K562 (cell line): ENCODE measurements at regions not wholly inside any gene's neighbourhood (a gene's known extent, or its start where the extent isn't known, plus 50 kb on each side); places are given as distances from the start of the nearest gene placed in this dataset.
A peak's percentile ranks its signal among the peaks of the same experiment; 100 is the strongest.

Source experiments
- CBFA2T2 ChIP-seq: fragments of 450-650 bp; conservative IDR thresholded peaks from 2 replicates; pipeline ENCODE4 v1.6.1; 2017; ENCODE audit warnings: mild to moderate bottlenecking
- CBX1 ChIP-seq: sonication (generic); IDR thresholded peaks from 2 replicates; pipeline ENCODE4 v1.6.1; 2016; ENCODE audit warnings: antibody characterized with exemption, low read depth, mild to moderate bottlenecking
- CEBPG ChIP-seq, 3 experiments: fragments of 200-800 bp in 1 of 3; sonication (Bioruptor generic) in 1 of 3; sonication (generic) in 1 of 3; formaldehyde crosslinking in 1 of 3; IDR thresholded peaks in 2 of 3; conservative IDR thresholded peaks in 1 of 3; 2 replicates each; pipeline versions ENCODE4 v1.6.1 to v1.8.0; 2016 to 2022; ENCODE audit warnings: missing compliant biosample characterization in 2 of 3, missing genetic modification characterization in 2 of 3, mild to moderate bottlenecking in 1 of 3, missing genetic modification reagents in 1 of 3
- EZH2 ChIP-seq: IDR thresholded peaks from 2 replicates; pipeline ENCODE4 v1.6.1; 2012; ENCODE audit warnings: low read depth, mild to moderate bottlenecking, inconsistent platforms, low read length, borderline replicate concordance
- JUN ChIP-seq, 2 experiments: sonication (generic) in 1 of 2; formaldehyde crosslinking in 1 of 2; IDR thresholded peaks; 2 replicates each; pipeline versions ENCODE4 v1.6.1 to v1.8.0; 2012 to 2022; ENCODE audit warnings: borderline replicate concordance in 2 of 2, mild to moderate bottlenecking in 2 of 2, improper control_type of control experiment in 1 of 2, low read depth in 1 of 2, low read length in 1 of 2, missing genetic modification reagents in 1 of 2
- NELFE ChIP-seq: IDR thresholded peaks from 2 replicates; pipeline ENCODE4 v1.6.1; 2011; ENCODE audit warnings: mild to moderate bottlenecking; ENCODE audit not compliant: insufficient read depth, insufficient read length
- NR2C1 ChIP-seq, 2 experiments: fragments of 450-650 bp; IDR thresholded peaks; 2 replicates each; pipeline ENCODE4 v1.6.1; 2017; ENCODE audit warnings: mild to moderate bottlenecking in 2 of 2, antibody characterized with exemption in 1 of 2, inconsistent platforms in 1 of 2, missing compliant biosample characterization in 1 of 2, missing genetic modification characterization in 1 of 2
- POLR3G ChIP-seq: IDR thresholded peaks from 2 replicates; pipeline ENCODE4 v1.6.1; 2011; ENCODE audit not compliant: insufficient read length, insufficient replicate concordance; ENCODE audit errors: extremely low read depth
- SREBF1 ChIP-seq: fragments of 150-350 bp; IDR thresholded peaks from 2 replicates; pipeline ENCODE4 v1.6.1; 2014; ENCODE audit warnings: antibody characterized with exemption, low read depth, low read length, borderline replicate concordance
- TAL1 ChIP-seq: fragments of 450-650 bp; IDR thresholded peaks from 2 replicates; pipeline ENCODE4 v1.6.1; 2016; ENCODE audit warnings: mild to moderate bottlenecking
- ZNF146 ChIP-seq: IDR thresholded peaks from one replicate; pipeline ENCODE4 v1.6.1; 2018; ENCODE audit warnings: missing compliant biosample characterization; ENCODE audit not compliant: unreplicated experiment
- ZNF224 ChIP-seq: sonication (generic); formaldehyde crosslinking; IDR thresholded peaks from 2 replicates; pipeline ENCODE4 v1.8.0; 2022; ENCODE audit warnings: mild to moderate bottlenecking, missing genetic modification reagents
- ZNF436 ChIP-seq: fragments of 250-450, 450-650 bp; sonication (Bioruptor Pico); formaldehyde crosslinking; IDR thresholded peaks from 2 replicates; pipeline ENCODE4 v1.7.0; 2020; ENCODE audit warnings: mild to moderate bottlenecking
- ZNF707 ChIP-seq: fragments of 250-450 bp; sonication (Bioruptor Pico); conservative IDR thresholded peaks from 2 replicates; pipeline ENCODE4 v1.8.0; 2022; ENCODE audit warnings: inconsistent platforms, mild to moderate bottlenecking, moderate library complexity
- ZNF780A ChIP-seq: fragments of 250-450 bp; sonication (Bioruptor Pico); IDR thresholded peaks from 2 replicates; pipeline ENCODE4 v1.5.0; 2021; ENCODE audit warnings: mild to moderate bottlenecking
- TF ChIP-seq, protein P1 (sequence below): fragments of 450-650 bp; IDR thresholded peaks from 2 replicates; pipeline ENCODE4 v1.6.1; 2018; ENCODE audit not compliant: partially characterized antibody
- TF ChIP-seq, protein P2 (sequence below): IDR thresholded peaks from 2 replicates; pipeline ENCODE4 v1.6.1; 2012; ENCODE audit warnings: low read depth, low read length, improper control_type of control experiment, borderline replicate concordance

DNA sequence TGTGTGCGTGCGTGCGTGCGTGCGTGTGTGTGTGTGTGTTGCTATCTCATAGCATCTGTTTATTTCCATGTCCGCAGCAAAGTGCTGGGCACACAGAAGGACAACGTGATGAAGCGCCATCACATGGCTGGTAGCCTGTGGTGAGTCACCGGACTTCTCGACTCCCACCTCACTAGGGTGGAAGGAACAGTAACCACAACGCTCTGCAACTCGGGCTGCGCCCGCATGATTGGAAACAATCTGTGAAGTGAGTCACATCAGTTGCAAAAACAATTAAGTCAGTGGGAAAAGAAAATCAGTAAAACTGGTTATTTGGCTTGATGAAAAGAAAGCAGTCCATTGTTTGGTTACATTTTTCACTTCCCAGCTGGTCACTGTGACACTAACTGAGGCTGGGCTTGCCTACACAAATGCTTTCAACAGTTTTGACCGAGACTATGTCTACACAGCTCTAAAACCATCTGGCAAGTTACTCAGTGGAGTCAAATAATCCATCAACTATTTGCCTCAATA is 437.3 kb upstream of the CADM1 start (continued):
- TF ChIP-seq, protein P1, sequence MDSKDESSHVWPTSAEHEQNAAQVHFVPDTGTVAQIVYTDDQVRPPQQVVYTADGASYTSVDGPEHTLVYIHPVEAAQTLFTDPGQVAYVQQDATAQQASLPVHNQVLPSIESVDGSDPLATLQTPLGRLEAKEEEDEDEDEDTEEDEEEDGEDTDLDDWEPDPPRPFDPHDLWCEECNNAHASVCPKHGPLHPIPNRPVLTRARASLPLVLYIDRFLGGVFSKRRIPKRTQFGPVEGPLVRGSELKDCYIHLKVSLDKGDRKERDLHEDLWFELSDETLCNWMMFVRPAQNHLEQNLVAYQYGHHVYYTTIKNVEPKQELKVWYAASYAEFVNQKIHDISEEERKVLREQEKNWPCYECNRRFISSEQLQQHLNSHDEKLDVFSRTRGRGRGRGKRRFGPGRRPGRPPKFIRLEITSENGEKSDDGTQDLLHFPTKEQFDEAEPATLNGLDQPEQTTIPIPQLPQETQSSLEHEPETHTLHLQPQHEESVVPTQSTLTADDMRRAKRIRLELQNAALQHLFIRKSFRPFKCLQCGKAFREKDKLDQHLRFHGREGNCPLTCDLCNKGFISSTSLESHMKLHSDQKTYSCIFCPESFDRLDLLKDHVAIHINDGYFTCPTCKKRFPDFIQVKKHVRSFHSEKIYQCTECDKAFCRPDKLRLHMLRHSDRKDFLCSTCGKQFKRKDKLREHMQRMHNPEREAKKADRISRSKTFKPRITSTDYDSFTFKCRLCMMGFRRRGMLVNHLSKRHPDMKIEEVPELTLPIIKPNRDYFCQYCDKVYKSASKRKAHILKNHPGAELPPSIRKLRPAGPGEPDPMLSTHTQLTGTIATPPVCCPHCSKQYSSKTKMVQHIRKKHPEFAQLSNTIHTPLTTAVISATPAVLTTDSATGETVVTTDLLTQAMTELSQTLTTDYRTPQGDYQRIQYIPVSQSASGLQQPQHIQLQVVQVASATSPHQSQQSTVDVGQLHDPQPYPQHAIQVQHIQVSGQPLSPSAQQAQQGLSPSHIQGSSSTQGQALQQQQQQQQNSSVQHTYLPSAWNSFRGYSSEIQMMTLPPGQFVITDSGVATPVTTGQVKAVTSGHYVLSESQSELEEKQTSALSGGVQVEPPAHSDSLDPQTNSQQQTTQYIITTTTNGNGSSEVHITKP, result no peak
- TF ChIP-seq NELFE (no peak), ZNF146 (CRISPR knock-in tag) (no peak), JUN (IDR thresholded peaks at IDR 0.05; ENCODE audit: borderline replicate concordance, low read depth, low read length) (peak; percentile 71; the same call in 1 of the 2 replicates), JUN (CRISPR knock-in tag; IDR thresholded peaks at IDR 0.05; ENCODE audit: borderline replicate concordance) (no peak), ZNF436 (CRISPR knock-in tag) (no peak), EZH2 (no peak), ZNF224 (no peak), NR2C1 (IDR thresholded peaks at IDR 0.05) (no peak), NR2C1 (tag; IDR thresholded peaks at IDR 0.05) (no peak), TAL1 (0 out of 2 replicates have a peak, but pooled peaks have one; percentile 17), ZNF707 (CRISPR knock-in tag) (no peak), SREBF1 (no peak), POLR3G (no peak), ZNF780A (no peak), CBX1 (no peak), CEBPG (CRISPR knock-in tag; IDR thresholded peaks at IDR 0.05) (no peak), CEBPG (tag; conservative IDR thresholded peaks at IDR 0.05 in 1 of 2, IDR thresholded peaks at IDR 0.05 in 1 of 2) (no peak), CBFA2T2 (peak; percentile 65)
- TF ChIP-seq, protein P2, sequence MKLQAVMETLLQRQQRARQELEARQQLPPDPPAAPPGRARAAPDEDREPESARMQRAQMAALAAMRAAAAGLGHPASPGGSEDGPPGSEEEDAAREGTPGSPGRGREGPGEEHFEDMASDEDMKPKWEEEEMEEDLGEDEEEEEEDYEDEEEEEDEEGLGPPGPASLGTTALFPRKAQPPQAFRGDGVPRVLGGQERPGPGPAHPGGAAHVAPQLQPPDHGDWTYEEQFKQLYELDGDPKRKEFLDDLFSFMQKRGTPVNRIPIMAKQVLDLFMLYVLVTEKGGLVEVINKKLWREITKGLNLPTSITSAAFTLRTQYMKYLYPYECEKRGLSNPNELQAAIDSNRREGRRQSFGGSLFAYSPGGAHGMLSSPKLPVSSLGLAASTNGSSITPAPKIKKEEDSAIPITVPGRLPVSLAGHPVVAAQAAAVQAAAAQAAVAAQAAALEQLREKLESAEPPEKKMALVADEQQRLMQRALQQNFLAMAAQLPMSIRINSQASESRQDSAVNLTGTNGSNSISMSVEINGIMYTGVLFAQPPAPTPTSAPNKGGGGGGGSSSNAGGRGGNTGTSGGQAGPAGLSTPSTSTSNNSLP, result no peak
